Vagina (tissue), 2 donors: ENCODE measurements at regions not wholly inside any gene's neighbourhood (a gene's known extent, or its start where the extent isn't known, plus 50 kb on each side); places are given as distances from the start of the nearest gene placed in this dataset.

Source experiments
- DNase-seq, 2 donors: peaks; one replicate each; pipeline ENCODE4 v3.0.0-alpha.2; 2017; ENCODE audit errors: extremely low spot score in 2 of 2
- H3K27ac ChIP-seq: fragments of 200-600 bp; sonication (generic); one replicate; pipeline ENCODE4 v1.5.1; 2019
- H3K27me3 ChIP-seq: fragments of 200-600 bp; sonication (generic); one replicate; pipeline ENCODE4 v1.5.1; 2019
- H3K36me3 ChIP-seq, 2 donors: fragments of 200-600 bp; sonication (generic); one replicate each; pipeline ENCODE4 v1.5.1; 2017 to 2019
- H3K4me1 ChIP-seq: fragments of 200-600 bp; sonication (generic); one replicate; pipeline ENCODE4 v1.5.1; 2019
- H3K4me3 ChIP-seq, 2 donors: fragments of 200-600 bp; sonication (generic); 1 replicate in 1 of 2; 2 replicates in 1 of 2; pipeline ENCODE4 v1.5.1; 2016 to 2019
- H3K9me3 ChIP-seq: fragments of 200-600 bp; sonication (generic); one replicate; pipeline ENCODE4 v1.5.1; 2019
- POLR2A ChIP-seq, 2 donors: fragments of 450-650 bp; IDR thresholded peaks; one replicate each; pipeline ENCODE4 v1.6.1; 2017; ENCODE audit warnings: antibody characterized with exemption in 2 of 2, mild to moderate bottlenecking in 2 of 2, moderate library complexity in 2 of 2
- POLR2AphosphoS5 ChIP-seq, 2 donors: sonication (generic); formaldehyde crosslinking; IDR thresholded peaks; one replicate each; pipeline ENCODE4 v1.9.0; 2017; ENCODE audit warnings: antibody characterized with exemption in 2 of 2, mild to moderate bottlenecking in 2 of 2, low read depth in 1 of 2; ENCODE audit not compliant: insufficient read depth in 1 of 2
- intact Hi-C: fragments of 100-400 bp; cut with DNase I; formaldehyde crosslinking; loops from one replicate; pipeline ENCODE4 v1.15.1; 2023
- TF ChIP-seq, protein P1 (sequence below), 3 experiments: fragments of 450-650 bp in 2 of 3; fragments of 200-600 bp in 1 of 3; sonication (generic) in 1 of 3; IDR thresholded peaks; one replicate each; pipeline ENCODE4 v1.5.1; 2017 to 2019; ENCODE audit warnings: antibody characterized with exemption in 3 of 3, mild to moderate bottlenecking in 2 of 3, moderate library complexity in 2 of 3

DNA sequence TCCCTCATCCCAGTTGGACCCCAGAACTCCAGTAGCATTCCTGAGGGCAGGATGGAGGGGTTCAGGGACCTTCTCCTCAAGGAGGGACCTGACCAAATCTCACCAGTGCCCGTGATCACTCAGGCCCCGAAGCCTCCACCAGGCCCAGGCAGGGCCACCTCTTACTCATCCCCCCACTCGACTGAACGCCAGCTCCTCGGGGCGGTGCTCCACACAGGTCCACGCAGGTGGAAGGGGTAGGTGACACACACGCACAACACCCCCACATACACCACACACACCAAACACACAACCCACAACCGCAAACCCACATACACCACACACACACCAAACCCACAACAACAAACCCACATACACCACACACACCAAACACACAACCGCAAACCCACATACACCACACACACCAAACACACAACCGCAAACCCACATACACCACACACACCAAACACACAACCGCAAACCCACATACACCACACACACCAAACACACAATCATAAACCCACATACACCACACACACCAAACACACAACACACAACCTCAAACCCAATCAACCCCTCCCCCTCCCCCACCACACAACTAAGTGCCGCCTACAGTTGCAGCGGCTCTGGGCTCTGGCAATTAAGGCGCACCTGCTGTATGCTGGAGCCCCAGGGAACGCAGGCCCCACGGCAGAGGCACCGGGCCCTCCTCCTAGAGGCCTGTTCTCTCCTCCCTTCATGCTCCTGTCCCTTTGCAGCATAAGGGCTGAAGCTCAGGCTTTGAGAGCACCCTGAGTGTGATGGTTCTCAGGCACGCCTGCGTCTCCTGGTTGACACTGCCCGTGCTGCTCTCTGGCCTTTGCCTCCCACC, 1318.1 kb downstream of the TBC1D22A start:
- Histone ChIP-seq H3K4me3 (no peak overlapping the region), H3K9me3 (no peaks in the 10 kb centered on the region), H3K27me3 (no peaks in the 10 kb centered on the region), H3K27ac (no peak overlapping the region), H3K4me1 (no peaks in the 10 kb centered on the region), H3K36me3 (no peaks in the 10 kb centered on the region)
- no peak for TF ChIP-seq POLR2A (IDR thresholded peaks at IDR 0.05)
- no peak for TF ChIP-seq POLR2AphosphoS5 (IDR thresholded peaks at IDR 0.05; ENCODE audit: insufficient read depth in 1 of 2, low read depth in 1 of 2)
- TF ChIP-seq, protein P1, sequence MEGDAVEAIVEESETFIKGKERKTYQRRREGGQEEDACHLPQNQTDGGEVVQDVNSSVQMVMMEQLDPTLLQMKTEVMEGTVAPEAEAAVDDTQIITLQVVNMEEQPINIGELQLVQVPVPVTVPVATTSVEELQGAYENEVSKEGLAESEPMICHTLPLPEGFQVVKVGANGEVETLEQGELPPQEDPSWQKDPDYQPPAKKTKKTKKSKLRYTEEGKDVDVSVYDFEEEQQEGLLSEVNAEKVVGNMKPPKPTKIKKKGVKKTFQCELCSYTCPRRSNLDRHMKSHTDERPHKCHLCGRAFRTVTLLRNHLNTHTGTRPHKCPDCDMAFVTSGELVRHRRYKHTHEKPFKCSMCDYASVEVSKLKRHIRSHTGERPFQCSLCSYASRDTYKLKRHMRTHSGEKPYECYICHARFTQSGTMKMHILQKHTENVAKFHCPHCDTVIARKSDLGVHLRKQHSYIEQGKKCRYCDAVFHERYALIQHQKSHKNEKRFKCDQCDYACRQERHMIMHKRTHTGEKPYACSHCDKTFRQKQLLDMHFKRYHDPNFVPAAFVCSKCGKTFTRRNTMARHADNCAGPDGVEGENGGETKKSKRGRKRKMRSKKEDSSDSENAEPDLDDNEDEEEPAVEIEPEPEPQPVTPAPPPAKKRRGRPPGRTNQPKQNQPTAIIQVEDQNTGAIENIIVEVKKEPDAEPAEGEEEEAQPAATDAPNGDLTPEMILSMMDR (IDR thresholded peaks at IDR 0.05), result no peak
- intact Hi-C loops, result no loop called here
- no peak for DNase-seq

- DNase-seq, result no peak
- H3K36me3 ChIP-seq, result no peaks in the 10 kb centered on the region
- H3K4me3 ChIP-seq, result no peak overlapping the region
- no peak overlapping the region for H3K27ac ChIP-seq
- H3K4me1 ChIP-seq, result no peaks in the 10 kb centered on the region
- no peaks in the 10 kb centered on the region for H3K27me3 ChIP-seq
- H3K9me3 ChIP-seq, result no peaks in the 10 kb centered on the region
- TF ChIP-seq POLR2AphosphoS5 (IDR thresholded peaks at IDR 0.05; ENCODE audit: insufficient read depth in 1 of 2, low read depth in 1 of 2) (no peak), POLR2A (IDR thresholded peaks at IDR 0.05) (no peak)
- TF ChIP-seq, protein P1 (IDR thresholded peaks at IDR 0.05), result no peak
- intact Hi-C loops, result no loop called here
Measured at GRCh38 chr22:48079505-48080290, 1317.2 kb downstream of the TBC1D22A start.

- H3K4me1 ChIP-seq, result no peaks in the 10 kb centered on the region
- H3K36me3 ChIP-seq, result no peaks in the 10 kb centered on the region
- no peak for DNase-seq
- intact Hi-C loops, result no loop called here
- TF ChIP-seq, protein P1 (IDR thresholded peaks at IDR 0.05), result no peak
- TF ChIP-seq POLR2A (IDR thresholded peaks at IDR 0.05) (no peak), POLR2AphosphoS5 (IDR thresholded peaks at IDR 0.05; ENCODE audit: insufficient read depth in 1 of 2, low read depth in 1 of 2) (no peak)
- no peak overlapping the region for H3K27ac ChIP-seq
- no peaks in the 10 kb centered on the region for H3K9me3 ChIP-seq
- no peaks in the 10 kb centered on the region for H3K27me3 ChIP-seq
- H3K4me3 ChIP-seq, result no peak overlapping the region
Measured at GRCh38 chr22:48078825-48079224, 1316.4 kb downstream of the TBC1D22A start.

DNA sequence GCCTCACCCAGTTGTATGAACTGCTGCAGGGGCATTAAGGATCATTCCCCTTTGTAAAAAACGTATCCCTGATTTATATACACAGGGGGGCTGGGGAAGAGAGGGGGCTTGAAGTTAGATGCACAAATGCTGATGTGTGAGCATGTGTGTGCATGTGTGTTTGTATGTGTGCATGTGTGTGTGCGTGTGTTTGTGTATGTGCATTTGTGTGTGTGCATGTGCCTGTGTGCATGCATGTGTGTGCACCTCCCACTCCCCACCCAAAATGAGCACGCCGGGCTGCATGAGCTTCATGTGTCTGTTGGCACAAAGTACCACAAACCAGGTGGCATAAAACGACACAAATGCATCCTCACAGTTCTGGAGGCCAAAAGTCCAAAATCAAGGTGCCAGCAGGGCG, 1315.2 kb downstream of the TBC1D22A start:
- no peak for DNase-seq
- TF ChIP-seq, protein P1 (IDR thresholded peaks at IDR 0.05), result no peak
- TF ChIP-seq POLR2A (IDR thresholded peaks at IDR 0.05) (no peak), POLR2AphosphoS5 (IDR thresholded peaks at IDR 0.05; ENCODE audit: insufficient read depth in 1 of 2, low read depth in 1 of 2) (no peak)
- intact Hi-C loops, result no loop called here
- no peaks in the 10 kb centered on the region for H3K9me3 ChIP-seq
- no peaks in the 10 kb centered on the region for H3K4me1 ChIP-seq
- no peaks in the 10 kb centered on the region for H3K27me3 ChIP-seq
- H3K4me3 ChIP-seq, result no peak overlapping the region
- no peak overlapping the region for H3K27ac ChIP-seq
- H3K36me3 ChIP-seq, result no peaks in the 10 kb centered on the region
